ENCODE measurements at regions not wholly inside any gene's neighbourhood (a gene's known extent, or its start where the extent isn't known, plus 50 kb on each side); places are given as distances from the start of the nearest gene placed in this dataset.

DNA sequence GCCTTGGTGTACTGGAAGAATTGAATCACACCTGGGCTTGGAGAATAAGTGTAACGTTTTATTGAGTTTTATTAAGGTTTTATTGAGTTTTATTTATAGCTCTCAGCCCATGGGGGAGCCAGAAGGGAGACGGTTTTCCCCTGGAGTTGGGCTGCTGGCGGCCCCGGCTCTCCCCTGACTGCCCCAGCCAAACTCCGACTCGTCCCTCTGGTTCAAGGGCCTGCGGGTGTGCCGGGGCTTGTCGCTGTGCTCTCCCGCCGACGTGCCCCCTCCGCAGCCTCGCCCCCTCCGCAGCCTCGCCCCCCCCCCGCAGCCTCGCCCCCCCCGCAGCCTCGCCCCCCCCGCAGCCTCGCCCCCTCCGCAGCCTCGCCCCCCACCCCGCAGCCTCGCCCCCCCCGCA is 326.1 kb upstream of the RTL1 start:
- BruUV-seq (replicated peaks): no TSS peak
- 0 out of 2 replicates have a peak, but pooled peaks cover 2% of the 10 kb centered on the region for H3K4me1 ChIP-seq (ENCODE audit: control insufficient read depth, insufficient read depth, low read length)
- POLR2A ChIA-PET: no interaction called here

DNA sequence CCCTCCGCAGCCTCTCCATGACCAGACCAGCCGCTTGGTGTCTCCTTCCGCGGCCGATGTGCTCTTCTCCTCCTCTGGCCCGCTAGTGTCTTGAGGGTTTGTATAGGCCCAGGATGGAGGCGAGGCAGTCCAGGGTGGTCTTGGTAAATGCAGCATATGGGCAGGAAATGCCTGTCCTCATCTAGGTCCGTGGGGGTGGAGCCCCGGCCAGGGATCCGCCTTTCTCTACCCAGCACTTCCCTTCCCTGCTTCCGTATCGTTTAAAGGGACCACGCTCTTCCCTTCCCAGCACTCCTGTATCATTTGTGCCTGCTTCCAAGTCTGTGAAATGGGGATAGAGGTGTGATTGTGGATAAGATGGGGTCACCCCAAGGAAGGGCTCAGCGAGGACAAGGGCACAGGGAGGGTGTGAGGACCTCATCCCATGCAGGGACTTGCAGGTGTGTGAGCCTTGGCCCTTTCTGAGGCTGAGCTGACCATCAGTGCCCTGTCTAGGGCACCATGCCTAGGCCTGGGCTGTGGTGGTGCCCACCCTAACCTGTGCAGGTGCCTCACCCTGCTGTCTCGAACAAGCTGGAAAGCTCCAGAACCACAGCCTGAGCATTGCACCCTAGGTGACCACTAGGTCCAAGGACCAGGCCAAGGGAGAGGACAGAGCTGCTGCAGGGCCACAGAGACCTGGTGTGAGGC is 326.8 kb upstream of the RTL1 start:
- in situ Hi-C loops (cut with HindIII; ENCODE audit: low pct_unique_long_range_greater_than_20kb, low sequenced_read_pairs) (no loop called here), intact Hi-C loops (cut with micrococcal nuclease; ENCODE audit: unreplicated experiment) (loop anchor here (10.0 kb wide), 2 partner anchors 156 to 324 kb away; no protein-coding TSS in a partner anchor)
- TF ChIP-seq SIN3A (IDR thresholded peaks at IDR 0.05; ENCODE audit: borderline replicate concordance, insufficient read depth, low read depth, low read length): no peak
- TF ChIP-seq TCF7L2 (IDR thresholded peaks at IDR 0.05; ENCODE audit: low read depth, low read length): no peak
- no peak for TF ChIP-seq POLR2AphosphoS5 (IDR thresholded peaks at IDR 0.05; ENCODE audit: low read depth, low read length)
- POLR2A ChIA-PET: no interaction called here
- DNase-seq (ENCODE audit: low read depth, low spot score): no peak
- ATAC-seq: no peak
- CTCF ChIA-PET: no interaction called here
- Histone ChIP-seq H3K9me3 (ENCODE audit: control insufficient read depth, insufficient read depth, low read depth, low read length) (no peaks in the 10 kb centered on the region), H3K27ac (ENCODE audit: low read length) (no peak overlapping the region), H3K4me1 (ENCODE audit: control insufficient read depth, insufficient read depth, low read length) (0 out of 2 replicates have a peak, but pooled peaks cover 1% of the 10 kb centered on the region), H3K4me3 (ENCODE audit: low read depth in 2 of 2, low read length in 2 of 2) (no peak overlapping the region), H3K27me3 (ENCODE audit: control insufficient read depth, insufficient read depth, low read length) (no peaks in the 10 kb centered on the region), H3K36me3 (ENCODE audit: control insufficient read depth, insufficient read depth, low read length) (no peaks in the 10 kb centered on the region)
- BruUV-seq (replicated peaks): no TSS peak

More for the DNA sequence above, 326.1 kb upstream of the RTL1 start:
- DNase-seq (ENCODE audit: low read depth, low spot score): no peak
- in situ Hi-C loops (cut with HindIII; ENCODE audit: low pct_unique_long_range_greater_than_20kb, low sequenced_read_pairs) (no loop called here), intact Hi-C loops (cut with micrococcal nuclease; ENCODE audit: unreplicated experiment) (loop anchor here (10.0 kb wide), 2 partner anchors 155 to 325 kb away; no protein-coding TSS in a partner anchor)
- Histone ChIP-seq H3K27me3 (ENCODE audit: control insufficient read depth, insufficient read depth, low read length) (no peaks in the 10 kb centered on the region), H3K9me3 (ENCODE audit: control insufficient read depth, insufficient read depth, low read depth, low read length) (no peaks in the 10 kb centered on the region), H3K36me3 (ENCODE audit: control insufficient read depth, insufficient read depth, low read length) (no peaks in the 10 kb centered on the region), H3K27ac (ENCODE audit: low read length) (no peak overlapping the region), H3K4me3 (ENCODE audit: low read depth in 2 of 2, low read length in 2 of 2) (peak overlapping the region in 1 of 2 experiments; percentile 19; a peak in 1 of 4 replicates)
- ATAC-seq: no peak
- CTCF ChIA-PET: no interaction called here
- TF ChIP-seq SIN3A (IDR thresholded peaks at IDR 0.05; ENCODE audit: borderline replicate concordance, insufficient read depth, low read depth, low read length) (no peak), TCF7L2 (IDR thresholded peaks at IDR 0.05; ENCODE audit: low read depth, low read length) (no peak), POLR2AphosphoS5 (IDR thresholded peaks at IDR 0.05; ENCODE audit: low read depth, low read length) (no peak)
- TF ChIP-seq, protein P1, sequence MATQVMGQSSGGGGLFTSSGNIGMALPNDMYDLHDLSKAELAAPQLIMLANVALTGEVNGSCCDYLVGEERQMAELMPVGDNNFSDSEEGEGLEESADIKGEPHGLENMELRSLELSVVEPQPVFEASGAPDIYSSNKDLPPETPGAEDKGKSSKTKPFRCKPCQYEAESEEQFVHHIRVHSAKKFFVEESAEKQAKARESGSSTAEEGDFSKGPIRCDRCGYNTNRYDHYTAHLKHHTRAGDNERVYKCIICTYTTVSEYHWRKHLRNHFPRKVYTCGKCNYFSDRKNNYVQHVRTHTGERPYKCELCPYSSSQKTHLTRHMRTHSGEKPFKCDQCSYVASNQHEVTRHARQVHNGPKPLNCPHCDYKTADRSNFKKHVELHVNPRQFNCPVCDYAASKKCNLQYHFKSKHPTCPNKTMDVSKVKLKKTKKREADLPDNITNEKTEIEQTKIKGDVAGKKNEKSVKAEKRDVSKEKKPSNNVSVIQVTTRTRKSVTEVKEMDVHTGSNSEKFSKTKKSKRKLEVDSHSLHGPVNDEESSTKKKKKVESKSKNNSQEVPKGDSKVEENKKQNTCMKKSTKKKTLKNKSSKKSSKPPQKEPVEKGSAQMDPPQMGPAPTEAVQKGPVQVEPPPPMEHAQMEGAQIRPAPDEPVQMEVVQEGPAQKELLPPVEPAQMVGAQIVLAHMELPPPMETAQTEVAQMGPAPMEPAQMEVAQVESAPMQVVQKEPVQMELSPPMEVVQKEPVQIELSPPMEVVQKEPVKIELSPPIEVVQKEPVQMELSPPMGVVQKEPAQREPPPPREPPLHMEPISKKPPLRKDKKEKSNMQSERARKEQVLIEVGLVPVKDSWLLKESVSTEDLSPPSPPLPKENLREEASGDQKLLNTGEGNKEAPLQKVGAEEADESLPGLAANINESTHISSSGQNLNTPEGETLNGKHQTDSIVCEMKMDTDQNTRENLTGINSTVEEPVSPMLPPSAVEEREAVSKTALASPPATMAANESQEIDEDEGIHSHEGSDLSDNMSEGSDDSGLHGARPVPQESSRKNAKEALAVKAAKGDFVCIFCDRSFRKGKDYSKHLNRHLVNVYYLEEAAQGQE (IDR thresholded peaks at IDR 0.05; ENCODE audit: insufficient read depth in 1 of 2, low read depth in 2 of 2, low read length in 1 of 2): no peak
- TF ChIP-seq, protein P2, sequence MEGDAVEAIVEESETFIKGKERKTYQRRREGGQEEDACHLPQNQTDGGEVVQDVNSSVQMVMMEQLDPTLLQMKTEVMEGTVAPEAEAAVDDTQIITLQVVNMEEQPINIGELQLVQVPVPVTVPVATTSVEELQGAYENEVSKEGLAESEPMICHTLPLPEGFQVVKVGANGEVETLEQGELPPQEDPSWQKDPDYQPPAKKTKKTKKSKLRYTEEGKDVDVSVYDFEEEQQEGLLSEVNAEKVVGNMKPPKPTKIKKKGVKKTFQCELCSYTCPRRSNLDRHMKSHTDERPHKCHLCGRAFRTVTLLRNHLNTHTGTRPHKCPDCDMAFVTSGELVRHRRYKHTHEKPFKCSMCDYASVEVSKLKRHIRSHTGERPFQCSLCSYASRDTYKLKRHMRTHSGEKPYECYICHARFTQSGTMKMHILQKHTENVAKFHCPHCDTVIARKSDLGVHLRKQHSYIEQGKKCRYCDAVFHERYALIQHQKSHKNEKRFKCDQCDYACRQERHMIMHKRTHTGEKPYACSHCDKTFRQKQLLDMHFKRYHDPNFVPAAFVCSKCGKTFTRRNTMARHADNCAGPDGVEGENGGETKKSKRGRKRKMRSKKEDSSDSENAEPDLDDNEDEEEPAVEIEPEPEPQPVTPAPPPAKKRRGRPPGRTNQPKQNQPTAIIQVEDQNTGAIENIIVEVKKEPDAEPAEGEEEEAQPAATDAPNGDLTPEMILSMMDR (IDR thresholded peaks at IDR 0.05): no peak

All from Panc1 (cell line).